HepG2 (cell line): ENCODE measurements at regions not wholly inside any gene's neighbourhood (a gene's known extent, or its start where the extent isn't known, plus 50 kb on each side); places are given as distances from the start of the nearest gene placed in this dataset.

Experiments
- ATAC-seq: fragments of 200-7000 bp; cut with Tn5 transposase; 3 replicates; pipeline ENCODE4 v1.9.1; 2020; ENCODE audit warnings: mild to moderate bottlenecking, moderate library complexity
- BruUV-seq: library from RNA; stranded (reverse); fragments of 400-500 nt; replicated peaks from 2 replicates; lab custom pipeline; 2021; lab: Mats Ljungman, UMichigan
- CTCF ChIA-PET: fragments of 300-600 bp; formaldehyde crosslinking; extraction: SDS; loops from one replicate; lab custom pipeline; 2021; ENCODE audit warnings: low total read pairs, inconsistent platforms, low intra/inter-chr PET ratio; lab: Yijun Ruan, JAX
- POLR2A ChIA-PET: fragments of 350-600 bp; sonication (Branson Sonifier 250); formaldehyde crosslinking; loops from one replicate; lab custom pipeline; 2020; ENCODE audit warnings: antibody characterized with exemption, inconsistent platforms; lab: Yijun Ruan, JAX
- DNase-seq: peaks from one replicate; pipeline ENCODE4 v3.0.0-alpha.2; 2015; ENCODE audit warnings: low spot score
- FAIRE-seq: peaks from 3 replicates; lab custom pipeline; 2011; peaks lifted over from hg19 to GRCh38; lab: Jason Lieb, UNC
- H2AFZ ChIP-seq: one replicate; pipeline ENCODE4 v1.6.1; 2011; ENCODE audit warnings: low read length, inconsistent platforms
- H3K27ac ChIP-seq: fragments of 300-600 bp; 3 replicates; pipeline ENCODE4 v1.8.0; 2011; ENCODE audit warnings: mixed run types, mild to moderate bottlenecking, mixed read lengths, low read length, inconsistent platforms; ENCODE audit not compliant: insufficient read depth; ENCODE audit errors: extremely low read length
- H3K27me3 ChIP-seq, 2 experiments: fragments of 200-600 bp in 1 of 2; 2 replicates in 1 of 2; 3 replicates in 1 of 2; pipeline versions ENCODE4 v1.6.0 to v1.8.0; 2011; ENCODE audit warnings: low read length in 2 of 2, mild to moderate bottlenecking in 2 of 2, moderate library complexity in 2 of 2, inconsistent platforms in 1 of 2; ENCODE audit not compliant: insufficient read depth in 2 of 2, control insufficient read depth in 1 of 2
- H3K36me3 ChIP-seq, 2 experiments: fragments of 200-600 bp in 1 of 2; replicated peaks in 1 of 2; 2 replicates in 1 of 2; 3 replicates in 1 of 2; pipeline versions ENCODE4 v1.5.1 to v1.8.0; 2011; ENCODE audit warnings: low read length in 2 of 2, inconsistent platforms in 1 of 2; ENCODE audit not compliant: insufficient read depth in 2 of 2, control insufficient read depth in 1 of 2
- H3K4me1 ChIP-seq: 2 replicates; pipeline ENCODE4 v1.5.1; 2012; ENCODE audit warnings: low read length, inconsistent platforms; ENCODE audit not compliant: insufficient read depth
- H3K4me2 ChIP-seq: 2 replicates; pipeline ENCODE4 v1.6.0; 2011; ENCODE audit warnings: low read depth, low read length, inconsistent platforms
- H3K4me3 ChIP-seq, 3 experiments: fragments of 200-600 bp in 1 of 3; sonication (generic), shearing (Covaris generic) in 1 of 3; replicated peaks in 1 of 3; 2 replicates each; pipeline ENCODE4 v1.5.1; 2011 to 2016; ENCODE audit warnings: low read length in 3 of 3, inconsistent platforms in 2 of 3, low read depth in 2 of 3, mild to moderate bottlenecking in 2 of 3, control low read depth in 1 of 3, mixed read lengths in 1 of 3; ENCODE audit not compliant: insufficient read depth in 1 of 3
- H3K79me2 ChIP-seq: one replicate; pipeline ENCODE4 v1.6.1; 2011; ENCODE audit warnings: low read length, inconsistent platforms; ENCODE audit not compliant: insufficient read depth
- H3K9ac ChIP-seq: 2 replicates; pipeline ENCODE4 v1.6.0; 2011; ENCODE audit warnings: mild to moderate bottlenecking, low read depth, low read length, inconsistent platforms; ENCODE audit not compliant: insufficient read depth
- H3K9me3 ChIP-seq: 2 replicates; pipeline ENCODE4 v1.5.1; 2012; ENCODE audit warnings: mild to moderate bottlenecking, low read length
- H4K20me1 ChIP-seq: 2 replicates; pipeline ENCODE4 v1.6.0; 2011; ENCODE audit warnings: inconsistent platforms, mild to moderate bottlenecking, low read length, moderate library complexity; ENCODE audit not compliant: insufficient read depth
- ELF4 ChIP-seq: sonication (generic); formaldehyde crosslinking; IDR thresholded peaks from 2 replicates; pipeline ENCODE4 v1.5.0; 2020; ENCODE audit warnings: missing genetic modification reagents, mild to moderate bottlenecking, moderate library complexity, borderline replicate concordance
- HDAC1 ChIP-seq: sonication (generic); formaldehyde crosslinking; IDR thresholded peaks from 2 replicates; pipeline ENCODE4 v1.5.1; 2020; ENCODE audit warnings: mild to moderate bottlenecking, missing genetic modification reagents
- HNRNPL ChIP-seq: fragments of 200-400 bp; formaldehyde crosslinking; IDR thresholded peaks from 2 replicates; pipeline ENCODE4 v1.6.1; 2017; ENCODE audit warnings: mild to moderate bottlenecking, low read depth, low read length
- MTF1 ChIP-seq: sonication (generic); formaldehyde crosslinking; IDR thresholded peaks from 2 replicates; pipeline ENCODE4 v1.5.0; 2020; ENCODE audit warnings: missing genetic modification reagents
- NFKB2 ChIP-seq: sonication (generic); formaldehyde crosslinking; IDR thresholded peaks from 2 replicates; pipeline ENCODE4 v1.4.0; 2020; ENCODE audit warnings: missing genetic modification reagents, borderline replicate concordance
- NR2F2 ChIP-seq: IDR thresholded peaks from 2 replicates; pipeline ENCODE4 v1.6.1; 2012; ENCODE audit warnings: low read depth, inconsistent platforms, borderline replicate concordance
- SRSF1 ChIP-seq: fragments of 200-400 bp; formaldehyde crosslinking; optimal IDR thresholded peaks from 2 replicates; pipeline ENCODE3; 2017; ENCODE audit warnings: mild to moderate bottlenecking, low read depth, low read length, moderate library complexity
- TAF1 ChIP-seq: sonication (generic); formaldehyde crosslinking; IDR thresholded peaks from 2 replicates; pipeline ENCODE4 v1.4.0; 2020; ENCODE audit warnings: missing genetic modification reagents
- WIZ ChIP-seq: sonication (generic); formaldehyde crosslinking; IDR thresholded peaks from 2 replicates; pipeline ENCODE4 v1.5.1; 2020; ENCODE audit warnings: mild to moderate bottlenecking, missing genetic modification reagents
- ZFP37 ChIP-seq: sonication (generic); formaldehyde crosslinking; IDR thresholded peaks from 2 replicates; pipeline ENCODE4 v1.4.0; 2020; ENCODE audit warnings: missing genetic modification reagents, borderline replicate concordance
- ZNF598 ChIP-seq: sonication (generic); formaldehyde crosslinking; IDR thresholded peaks from 2 replicates; pipeline ENCODE4 v1.5.1; 2020; ENCODE audit warnings: mild to moderate bottlenecking, missing genetic modification reagents, borderline replicate concordance
- WGBS: methylation state at CpG from one replicate; pipeline ENCODE4 v1.1.6; 2017; ENCODE audit warnings: low lambda C conversion rate; 5-methylcytosine and 5-hydroxymethylcytosine counted together
- in situ Hi-C: cut with HindIII; loops from 2 replicates; pipeline ENCODE4 v1.10.0; 2017; ENCODE audit warnings: low pct_unique_long_range_greater_than_20kb; ENCODE audit not compliant: extremely low pct_ligation_motif_present
- intact Hi-C: fragments of 100-400 bp; cut with micrococcal nuclease; formaldehyde crosslinking; loops from one replicate; pipeline ENCODE4 v1.10.0; 2022; ENCODE audit not compliant: unreplicated experiment

- H3K4me3 ChIP-seq = no peak overlapping the region
- no peak overlapping the region for H3K4me2 ChIP-seq
- intact Hi-C loops = no loop called here
- H4K20me1 ChIP-seq = no peaks in the 10 kb centered on the region
- DNase-seq (no peak), ATAC-seq (no peak), FAIRE-seq (no peak)
- H2AFZ ChIP-seq = no peak overlapping the region
- H3K27me3 ChIP-seq = no peaks in the 10 kb centered on the region
- in situ Hi-C loops = no loop called here
- H3K27ac ChIP-seq = no peak overlapping the region
- CTCF ChIA-PET = no interaction called here
- BruUV-seq = no TSS peak
- POLR2A ChIA-PET = no interaction called here
- no peak overlapping the region for H3K9ac ChIP-seq
- no peaks in the 10 kb centered on the region for H3K4me1 ChIP-seq
- H3K9me3 ChIP-seq = no peaks in the 10 kb centered on the region
- H3K79me2 ChIP-seq = no peaks in the 10 kb centered on the region
- TF ChIP-seq HDAC1 (CRISPR knock-in tag) (no peak), NR2F2 (no peak), SRSF1 (no peak)
- 0% methylated on average over 2 of the region's 2 CpGs for WGBS
- H3K36me3 ChIP-seq = no peaks in the 10 kb centered on the region
These were observed 253.1 kb upstream of the IGFBP3 start for GRCh38 chr7:46174196-46174580.

- H4K20me1 ChIP-seq = no peaks in the 10 kb centered on the region
- H3K27me3 ChIP-seq = no peaks in the 10 kb centered on the region
- H2AFZ ChIP-seq = no peak overlapping the region
- no peak for DNase-seq
- intact Hi-C loops = no loop called here
- ATAC-seq = no peak
- H3K4me2 ChIP-seq = no peak overlapping the region
- H3K9me3 ChIP-seq = no peaks in the 10 kb centered on the region
- FAIRE-seq = no peak
- CTCF ChIA-PET = no interaction called here
- H3K79me2 ChIP-seq = no peaks in the 10 kb centered on the region
- no peak overlapping the region for H3K27ac ChIP-seq
- no peak overlapping the region for H3K9ac ChIP-seq
- H3K4me1 ChIP-seq = no peaks in the 10 kb centered on the region
- H3K36me3 ChIP-seq = no peaks in the 10 kb centered on the region
- TF ChIP-seq ZNF598 (no peak), MTF1 (CRISPR knock-in tag) (no peak), NFKB2 (no peak), ELF4 (CRISPR knock-in tag) (no peak), TAF1 (CRISPR knock-in tag) (no peak), WIZ (CRISPR knock-in tag) (no peak), ZFP37 (CRISPR knock-in tag) (no peak), HNRNPL (no peak)
- in situ Hi-C loops = no loop called here
- WGBS = 55% methylated on average over 14 of the region's 14 CpGs
- BruUV-seq = no TSS peak
- H3K4me3 ChIP-seq = no peak overlapping the region
- POLR2A ChIA-PET = no interaction called here
These were observed 252.6 kb upstream of the IGFBP3 start for GRCh38 chr7:46173476-46174195.
